Stimulated activated CD4-positive, alpha-beta T cell treated with anti-CD3 and anti-CD28 coated beads, Interleukin-12 subunit alpha, Interleukin-12 subunit beta, amount 100 ng/mL, for 4 hours (primary cell): ENCODE measurements at regions not wholly inside any gene's neighbourhood (a gene's known extent, or its start where the extent isn't known, plus 50 kb on each side); places are given as distances from the start of the nearest gene placed in this dataset.

Source experiments
- DNase-seq: peaks from one replicate; pipeline ENCODE4 v3.0.0-alpha.2; 2020

DNA sequence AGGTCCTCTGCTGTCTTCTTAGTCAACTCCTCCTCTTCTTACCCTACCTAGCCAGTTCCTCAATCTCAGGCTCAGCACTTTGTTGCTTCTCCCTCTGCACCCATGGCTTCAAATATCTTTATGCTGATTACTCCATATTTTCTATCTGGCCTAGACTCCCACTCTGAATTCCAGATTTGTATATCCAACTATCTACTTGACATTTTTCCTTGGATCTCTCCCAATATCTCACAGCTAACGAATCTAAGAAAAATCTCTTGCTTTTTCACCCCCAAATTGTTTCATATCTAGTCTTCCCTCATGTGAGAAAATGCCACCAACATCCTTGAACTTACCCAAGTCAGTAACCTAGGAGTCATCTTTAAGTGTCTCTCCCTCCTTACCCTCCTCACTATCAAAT is 176.4 kb upstream of the ERCC4 start:
- DNase-seq: no peak

DNA sequence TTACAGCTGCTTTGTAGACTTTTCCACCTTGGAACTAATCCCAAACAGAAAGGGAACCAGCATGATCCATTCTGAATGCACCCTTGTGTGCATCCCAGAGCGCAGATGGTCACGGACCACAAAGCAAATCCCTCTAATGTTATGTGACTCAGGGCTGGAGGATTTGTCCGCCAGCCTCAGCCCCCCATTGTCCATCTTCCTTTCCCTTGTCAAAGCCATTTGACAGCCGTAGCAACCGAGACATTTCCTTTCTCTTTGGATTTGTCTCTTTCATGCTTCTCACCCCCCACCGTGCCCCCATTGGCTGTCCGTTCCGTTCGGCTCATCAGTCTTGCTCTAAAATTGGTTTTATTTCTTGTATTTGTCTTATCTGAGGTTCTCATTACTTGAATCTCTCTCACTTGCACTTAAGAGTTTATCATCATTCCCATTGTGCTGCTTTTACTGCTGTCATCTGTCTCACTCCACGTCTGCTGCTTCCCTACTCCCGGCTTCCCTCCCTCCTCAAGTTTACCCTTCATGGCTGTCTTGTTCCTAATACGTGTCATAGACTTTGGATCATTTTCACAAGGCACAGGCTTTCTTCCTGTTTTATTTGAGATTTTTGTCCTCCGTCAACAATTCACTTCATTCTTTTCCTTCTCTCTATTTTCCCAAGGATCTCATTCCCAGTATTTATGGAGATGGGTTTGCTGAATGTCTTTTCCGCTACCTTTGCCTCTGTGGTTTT is 163.4 kb upstream of the ERCC4 start:
- no peak for DNase-seq

DNA sequence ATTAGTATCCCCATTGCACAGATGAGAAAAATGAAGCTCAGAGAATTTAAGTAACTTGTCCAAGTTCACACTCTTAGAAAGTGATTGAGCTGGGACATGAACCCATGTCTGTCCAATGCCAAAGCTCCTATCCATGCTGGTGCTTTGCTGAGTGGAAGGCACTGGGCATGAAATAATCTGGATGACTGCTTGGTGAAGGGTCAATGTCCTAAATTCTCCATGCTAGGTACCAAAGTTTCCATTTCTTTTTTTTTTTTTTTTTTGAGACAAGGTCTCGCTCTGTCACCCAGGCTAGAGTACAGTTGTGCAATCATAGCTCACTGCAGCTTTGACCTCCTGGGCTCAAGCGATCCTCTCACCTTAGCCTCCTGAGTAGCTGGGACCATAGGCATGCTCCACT is 153.6 kb upstream of the ERCC4 start:
- DNase-seq: no peak

DNA sequence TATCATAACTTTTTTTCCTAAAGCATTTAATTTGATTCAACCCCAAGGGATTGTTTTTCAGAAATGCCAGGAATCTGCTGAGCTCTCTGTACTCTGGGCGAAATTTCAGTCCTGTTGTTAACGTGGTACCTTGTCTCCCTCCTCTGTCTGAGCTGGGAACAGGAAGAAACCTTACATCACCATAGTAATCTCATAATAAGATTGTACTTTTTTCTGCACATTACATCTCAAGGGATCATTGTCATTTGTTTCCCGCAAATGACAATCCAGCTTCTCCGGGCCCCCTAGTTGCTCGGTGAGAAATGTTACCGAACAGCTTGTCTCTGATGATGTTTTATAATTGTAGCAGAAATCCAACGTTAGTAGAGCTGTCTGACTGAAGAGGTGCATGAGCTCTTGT is 152.7 kb upstream of the ERCC4 start:
- DNase-seq: no peak

DNA sequence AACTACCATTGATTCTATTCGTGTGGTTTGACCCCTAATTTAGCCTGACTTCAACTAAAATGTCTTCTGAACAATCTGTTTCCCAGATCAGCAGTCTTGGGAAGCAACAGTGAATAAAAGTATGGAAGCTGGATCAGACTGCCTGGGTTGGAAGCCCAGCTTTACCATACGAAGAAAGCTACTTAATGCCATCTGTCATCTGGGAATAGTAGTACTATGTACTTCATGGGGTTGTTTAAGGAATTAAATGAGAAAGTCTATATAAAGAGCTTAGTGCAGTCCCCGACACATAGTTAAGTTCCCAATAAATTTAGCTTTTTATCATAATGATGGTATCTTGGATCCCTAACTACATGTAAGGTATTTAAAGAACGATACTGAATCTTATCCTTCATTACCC is 151.5 kb upstream of the ERCC4 start:
- no peak for DNase-seq

DNA sequence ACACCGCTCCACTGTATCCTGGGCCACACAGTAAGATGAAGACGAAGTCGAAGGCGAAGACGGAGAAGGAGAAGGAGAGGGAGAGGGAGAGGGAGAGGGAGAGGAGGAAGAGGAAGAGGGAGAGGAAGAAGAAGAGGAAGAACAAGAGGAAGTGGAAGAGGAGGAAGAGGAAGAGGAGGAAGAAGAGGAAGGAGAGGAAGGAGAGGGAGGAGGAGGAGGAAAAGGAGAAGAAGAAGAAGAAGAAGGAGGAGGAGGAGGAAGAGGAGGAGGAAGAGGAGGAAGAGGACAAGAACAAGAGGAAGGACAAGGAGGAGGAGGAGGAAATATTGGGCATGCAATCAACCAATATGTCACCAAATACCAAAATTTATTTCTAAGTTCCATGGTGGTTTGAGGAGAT is 149.5 kb upstream of the ERCC4 start:
- DNase-seq: no peak

DNA sequence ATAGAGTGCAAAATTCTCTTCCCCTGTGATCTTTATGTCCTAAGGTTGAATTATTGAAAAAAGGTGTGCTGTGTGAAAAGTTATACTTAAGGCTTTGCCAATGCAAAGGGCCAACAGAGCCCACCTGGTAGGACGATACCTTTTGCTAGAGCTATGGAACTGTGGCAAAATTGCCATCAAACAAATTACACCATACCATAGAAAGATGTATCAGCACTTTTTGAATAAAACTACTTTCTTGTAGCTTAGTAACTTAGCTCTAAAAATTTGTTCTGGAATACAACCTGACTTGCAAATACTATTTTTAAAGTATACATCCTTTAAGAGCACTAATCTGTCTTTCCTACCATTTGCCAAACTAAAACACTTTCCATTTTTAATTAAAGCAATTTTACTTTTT is 147.2 kb upstream of the ERCC4 start:
- DNase-seq: no peak

DNA sequence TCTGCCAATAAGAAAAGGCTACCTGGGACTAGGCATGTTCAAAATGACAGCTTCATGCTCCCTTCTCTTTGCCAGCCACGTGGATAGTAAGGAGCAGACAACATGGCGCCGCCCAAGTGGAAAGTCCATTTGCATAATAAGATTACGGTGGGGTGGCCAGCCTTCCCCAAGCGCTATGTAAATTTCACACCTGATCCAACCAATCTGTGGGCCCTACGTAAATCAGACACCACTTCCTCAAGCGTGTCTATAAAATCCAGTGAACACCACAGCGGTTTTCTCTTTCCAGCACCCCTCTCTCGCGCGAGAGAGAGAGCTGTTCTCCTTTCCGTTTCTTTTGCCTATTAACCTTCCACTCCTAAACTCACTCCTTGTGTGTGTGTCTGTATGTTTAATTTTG is 140.3 kb upstream of the ERCC4 start:
- DNase-seq: no peak

DNA sequence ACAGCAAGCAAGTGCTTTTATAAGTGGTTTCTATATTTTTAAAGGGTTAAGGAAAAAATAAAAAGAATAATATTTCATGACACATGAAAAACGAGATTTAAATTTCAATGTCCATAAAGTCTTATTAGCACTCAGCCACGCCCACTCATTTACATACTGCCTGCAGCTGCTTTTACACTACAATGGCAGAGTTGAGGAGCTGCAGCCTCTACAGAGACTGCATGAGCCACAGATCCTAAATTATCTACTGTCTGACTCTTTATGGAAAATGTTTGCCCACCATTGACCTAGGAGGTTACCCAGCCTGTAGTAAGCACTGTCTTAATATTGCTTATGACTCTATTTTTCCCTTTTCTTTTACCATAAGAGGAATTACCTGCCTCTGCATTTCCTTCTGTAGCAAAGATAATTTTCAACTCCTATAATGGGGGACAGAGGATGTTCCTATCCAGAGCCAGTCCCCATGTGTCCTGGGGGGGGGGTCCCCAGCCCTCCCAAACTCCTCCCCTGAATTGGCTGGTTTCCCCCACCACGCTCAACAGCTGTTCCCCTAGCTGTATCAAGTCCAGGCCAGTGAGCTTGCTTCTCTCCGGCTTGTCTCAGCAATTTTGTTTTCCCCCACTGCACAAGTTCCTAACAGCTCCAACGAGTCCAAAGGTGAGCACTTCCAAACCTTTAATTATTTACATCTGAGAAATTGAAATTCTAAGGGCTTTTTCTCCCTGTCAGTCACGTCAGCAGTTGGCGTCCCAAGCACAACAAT is 139.4 kb upstream of the ERCC4 start:
- DNase-seq: no peak

DNA sequence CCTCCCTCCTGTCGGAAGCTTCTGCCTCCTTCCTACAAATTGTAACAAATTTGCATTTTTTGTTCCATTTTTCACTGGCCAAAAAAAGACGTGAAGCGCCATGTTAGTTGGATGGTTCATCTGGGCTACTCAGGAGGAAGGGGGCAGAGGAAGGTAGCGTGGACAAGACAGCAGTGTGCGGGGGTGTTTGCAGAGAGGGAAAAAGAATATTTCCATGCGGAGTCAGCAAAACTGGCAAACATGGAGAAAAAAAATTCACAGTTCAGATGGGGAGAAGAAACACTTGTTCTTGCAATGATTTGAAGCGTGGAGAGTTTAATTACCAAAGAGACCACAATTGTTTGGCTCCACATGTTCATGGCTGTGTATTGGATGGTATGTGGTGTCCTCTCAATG is 138.8 kb upstream of the ERCC4 start:
- no peak for DNase-seq

DNA sequence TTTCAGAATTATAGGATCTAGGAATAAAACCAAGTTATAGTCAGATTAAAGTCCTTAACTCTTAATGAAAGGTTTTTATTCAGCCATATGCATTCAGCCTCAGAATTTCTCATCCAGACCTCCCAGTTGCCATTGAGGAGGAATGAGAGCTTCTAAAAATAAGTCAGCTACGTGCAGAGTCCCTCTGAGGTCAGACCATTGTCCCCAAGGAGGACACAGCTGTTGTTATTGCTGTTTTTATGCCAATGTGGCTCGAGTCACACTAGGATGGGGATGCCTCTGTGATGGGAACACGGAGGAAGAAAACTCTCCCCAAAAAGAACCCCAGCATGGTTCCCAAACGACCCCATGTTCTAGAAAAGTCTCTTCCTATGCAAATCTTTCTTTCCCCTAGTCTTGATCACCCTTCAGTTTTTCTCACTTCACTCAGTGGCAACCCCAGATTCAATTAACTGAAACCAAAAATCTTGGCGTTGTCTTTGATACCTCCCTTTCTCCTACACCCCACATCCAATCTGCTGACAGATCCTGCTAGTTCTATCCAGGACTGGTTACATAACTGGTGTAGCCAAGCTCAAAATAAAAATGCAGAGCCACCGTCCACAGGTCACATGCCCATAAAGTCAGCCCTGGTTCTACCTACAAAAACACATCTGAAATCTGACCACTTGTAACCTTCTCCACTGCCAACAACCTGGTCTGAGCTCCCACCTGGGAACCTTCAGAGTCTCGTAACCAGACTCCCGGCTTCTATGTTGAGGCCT is 138.2 kb upstream of the ERCC4 start:
- no peak for DNase-seq

DNA sequence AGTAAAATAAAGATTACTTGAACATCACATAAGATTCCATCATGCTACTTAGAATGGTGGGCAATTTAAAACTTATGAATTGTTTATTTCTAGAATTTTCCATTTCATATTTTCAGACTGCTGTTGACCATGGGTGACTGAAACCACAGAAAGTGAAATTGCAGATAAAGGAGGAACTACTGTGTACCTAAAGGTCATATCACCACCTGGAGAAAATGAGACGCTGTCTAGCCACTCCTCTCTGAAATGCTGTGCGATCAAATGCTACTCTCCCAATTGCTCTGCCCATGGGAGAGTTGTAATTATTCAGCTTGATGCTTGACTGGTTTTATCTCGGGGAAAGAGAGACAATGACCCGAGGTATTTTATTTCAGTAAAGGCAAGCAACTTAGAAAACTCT is 128.9 kb upstream of the ERCC4 start:
- no peak for DNase-seq

DNA sequence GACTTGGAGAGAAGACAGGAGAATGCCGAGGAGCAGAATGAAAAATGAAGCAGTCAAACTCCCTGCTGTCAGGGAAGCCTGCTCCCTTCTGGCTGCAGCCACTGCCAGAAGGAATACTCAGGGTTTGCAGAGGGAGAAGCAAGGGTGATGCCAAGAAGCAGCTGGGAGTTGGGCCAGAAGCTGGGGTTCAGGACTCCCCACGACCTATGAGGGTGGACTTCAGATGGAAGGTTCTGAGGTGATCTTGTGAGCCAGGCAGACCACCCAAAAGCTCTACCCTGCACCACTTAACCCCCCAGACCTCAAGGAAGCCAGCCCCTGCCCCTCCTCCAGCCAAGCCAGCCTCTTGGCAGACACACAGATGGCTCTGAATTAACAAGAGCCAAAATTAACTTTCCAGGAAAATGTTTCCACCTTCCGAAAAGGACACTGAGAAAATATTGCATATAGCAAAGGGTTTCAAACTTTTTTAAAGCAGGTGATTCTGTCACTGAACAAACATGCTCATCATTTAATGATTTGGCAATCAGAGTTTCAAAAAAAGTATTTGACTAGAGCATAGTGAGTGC is 126.0 kb upstream of the ERCC4 start:
- DNase-seq: no peak

DNA sequence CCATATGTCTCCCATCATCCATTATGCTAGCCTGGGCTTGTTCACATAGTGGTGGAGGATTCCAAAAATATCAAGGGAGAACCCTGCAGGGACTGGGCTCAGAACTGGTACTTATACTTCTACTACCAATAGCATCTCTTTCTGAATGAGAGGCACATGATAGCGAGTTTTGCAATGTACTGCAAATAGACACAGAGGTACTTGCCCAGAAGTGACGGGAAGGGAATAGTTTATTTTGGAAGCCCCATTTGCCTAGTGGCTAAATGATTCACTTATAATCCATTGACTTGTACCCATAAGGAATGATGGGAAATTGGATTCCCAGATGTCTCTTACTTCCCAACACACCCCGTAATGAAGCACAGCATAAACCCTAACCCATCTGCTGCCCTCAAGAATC is 124.8 kb upstream of the ERCC4 start:
- no peak for DNase-seq

DNA sequence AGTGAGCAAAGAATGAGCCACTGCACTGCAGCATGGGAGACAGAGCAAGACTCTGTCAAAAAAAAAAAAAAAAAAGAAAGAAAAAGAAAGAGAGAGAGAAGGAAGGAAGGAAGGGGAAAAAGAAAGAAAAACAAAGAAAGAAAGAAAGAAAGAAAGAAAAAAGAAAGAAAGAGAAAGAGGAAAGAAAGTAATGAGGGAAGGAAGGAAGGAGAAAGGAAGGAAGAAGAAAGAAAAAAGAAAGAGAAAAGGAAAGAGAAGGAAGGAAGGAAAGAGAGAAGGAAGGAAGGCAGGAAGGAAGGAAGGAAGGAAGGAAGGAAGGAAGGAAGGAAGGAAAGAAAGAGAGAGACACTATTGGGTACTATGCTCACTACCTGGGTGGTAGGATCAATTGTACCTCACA is 122.2 kb upstream of the ERCC4 start:
- no peak for DNase-seq

DNA sequence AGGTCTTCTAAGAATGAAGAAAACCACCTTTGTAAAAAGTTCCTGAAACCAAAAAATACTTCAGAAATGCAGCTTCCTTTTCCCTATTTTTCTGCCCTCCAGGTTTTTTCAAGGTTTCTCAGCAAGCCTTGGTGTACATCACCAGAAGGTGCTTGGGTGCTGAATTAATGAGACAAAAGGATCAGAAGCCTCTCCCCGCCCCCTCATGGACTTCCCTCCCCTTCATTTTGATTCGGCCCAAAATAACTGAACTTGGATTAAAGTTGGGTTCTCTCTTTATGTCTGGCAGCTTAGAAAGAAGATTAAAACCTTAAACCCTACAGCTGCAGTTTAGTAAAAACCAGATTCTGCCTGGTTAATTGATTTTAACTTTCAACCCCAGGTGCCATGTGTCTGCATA is 121.7 kb upstream of the ERCC4 start:
- DNase-seq: no peak

DNA sequence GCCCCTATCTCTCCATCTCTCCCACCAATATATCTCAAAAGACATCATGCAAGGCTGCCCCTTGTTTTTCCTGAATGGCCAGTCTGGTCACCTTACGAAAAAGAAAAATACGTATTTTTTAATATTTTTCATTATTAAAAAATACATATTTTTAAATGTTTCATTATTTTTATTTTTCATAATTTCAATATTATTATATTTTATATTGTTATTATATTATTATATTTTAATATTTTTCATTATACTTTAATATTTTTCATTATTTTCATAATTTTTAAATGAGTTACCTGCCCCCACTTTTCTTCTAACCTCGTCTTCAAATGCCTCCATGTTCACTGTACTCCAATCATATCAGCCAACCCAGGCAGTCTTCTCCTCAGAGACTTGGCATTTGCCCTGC is 116.0 kb upstream of the ERCC4 start:
- DNase-seq: no peak

DNA sequence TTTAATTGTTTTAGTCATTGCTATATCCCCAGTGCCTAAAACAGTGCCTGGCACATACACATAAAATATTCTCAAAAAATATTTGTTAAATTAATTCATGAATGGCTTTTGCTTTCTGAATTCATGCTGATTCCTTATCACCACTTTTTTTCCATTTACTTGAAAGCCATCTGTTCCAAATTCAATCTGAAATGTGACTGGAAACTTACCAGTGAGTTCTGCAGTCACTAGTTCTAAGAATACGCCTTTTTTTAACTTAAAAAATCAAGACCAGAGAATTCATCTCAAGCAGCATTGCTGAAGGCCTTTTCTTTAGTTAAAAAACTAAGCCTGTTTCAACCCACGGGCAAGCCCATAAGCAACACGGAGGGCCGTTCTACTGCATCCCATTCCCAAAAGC is 114.0 kb upstream of the ERCC4 start:
- no peak for DNase-seq

DNA sequence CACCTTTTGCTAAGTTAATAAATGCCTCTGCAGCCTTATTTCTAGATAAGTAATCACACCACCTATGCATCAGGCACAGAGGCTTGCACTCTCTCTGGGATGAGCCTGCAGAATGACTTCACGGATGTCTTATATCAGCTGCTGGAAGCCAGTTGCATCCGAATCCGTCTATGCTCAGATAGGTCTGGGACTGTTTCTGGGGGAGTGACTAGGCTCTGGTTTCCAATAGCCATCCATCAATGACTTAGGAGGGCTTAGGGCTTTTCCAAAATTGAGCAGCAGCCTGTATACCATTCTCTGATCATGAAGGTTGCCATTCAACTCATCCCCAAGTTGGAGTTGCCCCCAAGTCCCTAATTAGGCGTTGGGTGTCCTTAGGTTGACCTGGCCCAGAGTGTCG is 113.3 kb upstream of the ERCC4 start:
- DNase-seq: no peak

DNA sequence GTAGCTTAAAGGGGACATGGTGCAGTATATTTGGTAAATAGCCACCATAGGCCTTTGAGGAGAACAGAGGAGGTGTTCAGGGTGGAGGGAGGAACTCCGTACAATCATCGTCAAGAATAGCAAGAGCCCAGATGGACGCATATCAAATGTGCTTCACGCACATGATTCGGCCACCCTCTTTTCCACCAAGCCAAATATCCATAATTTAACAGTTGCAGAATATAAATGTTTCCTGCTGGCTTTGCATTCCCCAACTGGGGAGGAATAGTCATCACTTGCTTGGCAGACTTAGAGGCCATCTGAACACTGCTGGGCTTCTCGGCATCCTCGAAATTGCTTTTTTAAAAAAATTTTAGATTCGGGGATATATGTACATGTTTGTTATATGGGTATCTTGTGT is 111.9 kb upstream of the ERCC4 start:
- DNase-seq: no peak

DNA sequence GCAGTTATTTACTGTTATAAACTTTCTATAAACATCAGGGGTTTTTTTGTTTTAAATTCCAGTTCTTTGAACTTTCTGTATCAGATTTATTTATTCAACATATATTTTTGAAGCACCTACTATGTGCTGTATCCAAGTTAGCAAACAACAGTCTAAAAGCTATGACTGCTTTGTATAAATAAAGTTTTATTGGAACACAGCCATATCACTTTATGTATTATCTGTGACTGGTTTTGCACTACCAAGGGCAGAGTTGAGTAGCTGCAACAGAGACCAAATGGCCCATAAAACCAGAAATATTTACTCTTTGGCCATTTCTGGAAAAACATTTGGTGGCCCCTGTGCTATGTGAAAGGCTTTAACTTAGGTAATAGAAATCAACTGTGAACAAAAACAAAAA is 110.2 kb upstream of the ERCC4 start:
- no peak for DNase-seq

DNA sequence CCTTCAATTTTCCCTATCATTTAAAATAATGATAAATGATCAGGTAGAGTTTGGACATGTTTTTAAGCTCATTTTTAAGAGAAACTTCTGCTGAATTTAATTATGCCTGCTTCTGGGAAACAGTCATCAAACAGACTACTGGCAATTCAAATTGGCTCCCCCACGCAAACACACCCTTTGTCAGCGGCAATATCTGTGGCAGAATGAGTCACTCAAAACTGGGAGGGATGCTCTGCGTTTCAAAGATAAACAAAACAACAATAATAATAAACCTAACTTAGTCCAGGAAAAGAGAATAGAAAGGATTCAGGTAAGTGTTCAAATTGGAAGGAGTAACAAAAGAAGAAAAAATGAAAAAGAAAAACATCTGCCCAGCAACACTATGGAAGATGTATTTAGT is 108.1 kb upstream of the ERCC4 start:
- no peak for DNase-seq

DNA sequence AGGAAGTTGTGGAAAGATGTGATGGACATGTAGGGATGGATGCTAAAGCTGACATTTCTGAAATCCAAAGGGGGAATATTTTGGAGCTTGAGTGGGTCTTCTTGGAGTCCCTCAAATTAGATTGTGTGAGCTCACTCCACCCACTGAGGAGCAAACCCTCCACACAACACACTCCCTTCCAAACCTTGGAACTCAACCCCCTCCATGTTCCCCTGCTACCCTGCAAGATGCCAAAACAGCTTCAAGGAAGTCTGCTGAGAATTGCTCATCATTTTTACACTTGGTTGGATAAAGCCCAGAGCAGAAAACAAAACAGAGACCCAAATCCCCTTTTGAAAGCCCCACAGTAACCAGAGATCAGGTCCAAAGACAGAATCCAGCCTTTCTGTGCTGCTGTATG is 103.3 kb upstream of the ERCC4 start:
- DNase-seq: no peak

DNA sequence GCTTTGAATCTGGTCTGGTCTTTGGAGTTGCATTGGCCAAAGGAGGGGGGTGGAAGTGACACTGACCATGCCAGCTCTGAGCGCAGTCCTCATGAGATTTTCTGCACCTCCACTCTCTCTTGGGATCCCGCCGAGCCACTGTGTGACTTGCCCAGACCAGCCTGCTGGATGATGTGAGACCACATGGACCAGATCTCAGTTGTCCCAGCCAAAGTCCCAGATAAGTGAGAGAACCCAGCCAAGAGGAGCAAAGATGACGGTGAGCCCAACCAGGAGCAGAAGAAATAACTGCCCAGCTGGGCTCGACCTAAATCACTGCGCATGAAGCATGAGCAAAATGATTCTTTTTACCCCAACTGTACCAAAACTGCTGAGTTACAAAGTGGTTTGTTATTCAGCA is 96.5 kb upstream of the ERCC4 start:
- no peak for DNase-seq
